ENCODE measurements at regions not wholly inside any gene's neighbourhood (a gene's known extent, or its start where the extent isn't known, plus 50 kb on each side); places are given as distances from the start of the nearest gene placed in this dataset.

GRCh38 chr4:141459020-141459419, 177.4 kb upstream of the IL15 start:
- Histone ChIP-seq H3K9me3 (ENCODE audit: insufficient read depth, low read depth, low read length) (no peaks in the 10 kb centered on the region), H3K79me2 (ENCODE audit: insufficient read depth, low read length) (no peaks in the 10 kb centered on the region), H2AFZ (ENCODE audit: low read depth, low read length) (no peak overlapping the region), H3K4me1 (ENCODE audit: insufficient read depth, low read length) (no peaks in the 10 kb centered on the region), H3K9ac (ENCODE audit: low read length) (no peak overlapping the region), H3K36me3 (ENCODE audit: insufficient read depth, low read length) (no peaks in the 10 kb centered on the region), H4K20me1 (ENCODE audit: insufficient read depth, low read length) (no peaks in the 10 kb centered on the region), H3K27ac (ENCODE audit: low read depth, low read length) (no peak overlapping the region), H3K27me3 (ENCODE audit: insufficient read depth, low read length) (no peaks in the 10 kb centered on the region), H3K4me3 (ENCODE audit: insufficient read depth, low read depth, low read length) (no peak overlapping the region), H3K4me2 (ENCODE audit: low read length) (no peak overlapping the region)
- H3K4me1 Mint-ChIP-seq (ENCODE audit: low read depth, unreplicated experiment), result peaks cover 4% of the 10 kb centered on the region
- H3K9me3 Mint-ChIP-seq (ENCODE audit: unreplicated experiment), result no peaks in the 10 kb centered on the region
- H3K36me3 Mint-ChIP-seq (ENCODE audit: low read depth, unreplicated experiment), result no peaks in the 10 kb centered on the region
- no peaks in the 10 kb centered on the region for H3K27me3 Mint-ChIP-seq (ENCODE audit: low read depth, unreplicated experiment)
- no peak overlapping the region for H3K4me3 Mint-ChIP-seq (ENCODE audit: unreplicated experiment)
- TF ChIP-seq EZH2 (IDR thresholded peaks at IDR 0.05; ENCODE audit: insufficient read depth, low read length), result no peak
- TF ChIP-seq, protein P1, sequence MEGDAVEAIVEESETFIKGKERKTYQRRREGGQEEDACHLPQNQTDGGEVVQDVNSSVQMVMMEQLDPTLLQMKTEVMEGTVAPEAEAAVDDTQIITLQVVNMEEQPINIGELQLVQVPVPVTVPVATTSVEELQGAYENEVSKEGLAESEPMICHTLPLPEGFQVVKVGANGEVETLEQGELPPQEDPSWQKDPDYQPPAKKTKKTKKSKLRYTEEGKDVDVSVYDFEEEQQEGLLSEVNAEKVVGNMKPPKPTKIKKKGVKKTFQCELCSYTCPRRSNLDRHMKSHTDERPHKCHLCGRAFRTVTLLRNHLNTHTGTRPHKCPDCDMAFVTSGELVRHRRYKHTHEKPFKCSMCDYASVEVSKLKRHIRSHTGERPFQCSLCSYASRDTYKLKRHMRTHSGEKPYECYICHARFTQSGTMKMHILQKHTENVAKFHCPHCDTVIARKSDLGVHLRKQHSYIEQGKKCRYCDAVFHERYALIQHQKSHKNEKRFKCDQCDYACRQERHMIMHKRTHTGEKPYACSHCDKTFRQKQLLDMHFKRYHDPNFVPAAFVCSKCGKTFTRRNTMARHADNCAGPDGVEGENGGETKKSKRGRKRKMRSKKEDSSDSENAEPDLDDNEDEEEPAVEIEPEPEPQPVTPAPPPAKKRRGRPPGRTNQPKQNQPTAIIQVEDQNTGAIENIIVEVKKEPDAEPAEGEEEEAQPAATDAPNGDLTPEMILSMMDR (IDR thresholded peaks at IDR 0.05; ENCODE audit: insufficient read depth, low read depth, low read length), result no peak
- no peak for DNase-seq (ENCODE audit: low read depth)
- H3K27ac Mint-ChIP-seq (ENCODE audit: unreplicated experiment), result no peak overlapping the region
- no peak for FAIRE-seq

- Histone ChIP-seq H3K27ac (ENCODE audit: low read depth, low read length) (no peak overlapping the region), H3K4me3 (ENCODE audit: insufficient read depth, low read depth, low read length) (no peak overlapping the region), H3K79me2 (ENCODE audit: insufficient read depth, low read length) (no peaks in the 10 kb centered on the region), H3K36me3 (ENCODE audit: insufficient read depth, low read length) (no peaks in the 10 kb centered on the region), H4K20me1 (ENCODE audit: insufficient read depth, low read length) (no peaks in the 10 kb centered on the region), H3K9me3 (ENCODE audit: insufficient read depth, low read depth, low read length) (no peaks in the 10 kb centered on the region), H3K27me3 (ENCODE audit: insufficient read depth, low read length) (no peaks in the 10 kb centered on the region), H3K4me1 (ENCODE audit: insufficient read depth, low read length) (no peaks in the 10 kb centered on the region), H3K9ac (ENCODE audit: low read length) (no peak overlapping the region), H3K4me2 (ENCODE audit: low read length) (no peak overlapping the region), H2AFZ (ENCODE audit: low read depth, low read length) (no peak overlapping the region)
- Mint-ChIP-seq H3K27ac (ENCODE audit: unreplicated experiment) (no peak overlapping the region), H3K9me3 (ENCODE audit: unreplicated experiment) (no peaks in the 10 kb centered on the region), H3K36me3 (ENCODE audit: low read depth, unreplicated experiment) (no peaks in the 10 kb centered on the region), H3K27me3 (ENCODE audit: low read depth, unreplicated experiment) (no peaks in the 10 kb centered on the region), H3K4me1 (ENCODE audit: low read depth, unreplicated experiment) (peaks cover 4% of the 10 kb centered on the region), H3K4me3 (ENCODE audit: unreplicated experiment) (no peak overlapping the region)
- TF ChIP-seq, protein P1 (IDR thresholded peaks at IDR 0.05; ENCODE audit: insufficient read depth, low read depth, low read length), result no peak
- no peak for TF ChIP-seq EZH2 (IDR thresholded peaks at IDR 0.05; ENCODE audit: insufficient read depth, low read length)
- no peak for DNase-seq (ENCODE audit: low read depth)
- no peak for FAIRE-seq
Measured at GRCh38 chr4:141462361-141462760, 174.0 kb upstream of the IL15 start.

DNA sequence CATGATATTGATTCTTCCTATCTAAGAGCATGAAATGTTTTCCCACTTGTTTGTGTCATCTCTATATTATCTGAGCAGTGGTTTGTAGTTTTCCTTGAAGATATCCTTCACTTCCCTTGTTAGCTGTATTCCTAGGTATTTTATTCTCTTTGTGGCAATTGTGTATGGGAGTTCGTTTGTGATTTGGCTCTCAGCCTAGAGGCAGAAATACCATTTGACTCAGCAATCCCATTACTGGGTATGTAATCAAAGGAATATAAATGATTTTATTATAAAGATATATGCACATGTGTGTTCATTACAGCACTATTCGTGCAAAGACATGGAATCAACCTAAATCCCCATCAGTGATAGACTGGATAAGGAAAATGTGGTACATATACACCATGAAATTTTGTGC, 172.7 kb upstream of the IL15 start:
- H3K27me3 Mint-ChIP-seq (ENCODE audit: low read depth, unreplicated experiment), result no peaks in the 10 kb centered on the region
- no peaks in the 10 kb centered on the region for H3K4me1 ChIP-seq (ENCODE audit: insufficient read depth, low read length)
- H3K4me3 Mint-ChIP-seq (ENCODE audit: unreplicated experiment), result no peak overlapping the region
- H3K4me2 ChIP-seq (ENCODE audit: low read length), result no peak overlapping the region
- H3K36me3 Mint-ChIP-seq (ENCODE audit: low read depth, unreplicated experiment), result no peaks in the 10 kb centered on the region
- no peak for FAIRE-seq
- no peak overlapping the region for H2AFZ ChIP-seq (ENCODE audit: low read depth, low read length)
- no peaks in the 10 kb centered on the region for H3K27me3 ChIP-seq (ENCODE audit: insufficient read depth, low read length)
- no peaks in the 10 kb centered on the region for H3K36me3 ChIP-seq (ENCODE audit: insufficient read depth, low read length)
- no peak overlapping the region for H3K9ac ChIP-seq (ENCODE audit: low read length)
- no peak overlapping the region for H3K27ac Mint-ChIP-seq (ENCODE audit: unreplicated experiment)
- H3K79me2 ChIP-seq (ENCODE audit: insufficient read depth, low read length), result no peaks in the 10 kb centered on the region
- H3K4me1 Mint-ChIP-seq (ENCODE audit: low read depth, unreplicated experiment), result peaks cover under 1% of the 10 kb centered on the region
- no peak overlapping the region for H3K4me3 ChIP-seq (ENCODE audit: insufficient read depth, low read depth, low read length)
- TF ChIP-seq, protein P1 (IDR thresholded peaks at IDR 0.05; ENCODE audit: insufficient read depth, low read depth, low read length), result no peak
- no peak for TF ChIP-seq EZH2 (IDR thresholded peaks at IDR 0.05; ENCODE audit: insufficient read depth, low read length)
- H3K9me3 ChIP-seq (ENCODE audit: insufficient read depth, low read depth, low read length), result no peaks in the 10 kb centered on the region
- no peak overlapping the region for H3K27ac ChIP-seq (ENCODE audit: low read depth, low read length)
- no peak for DNase-seq (ENCODE audit: low read depth)
- H4K20me1 ChIP-seq (ENCODE audit: insufficient read depth, low read length), result no peaks in the 10 kb centered on the region
- H3K9me3 Mint-ChIP-seq (ENCODE audit: unreplicated experiment), result no peaks in the 10 kb centered on the region
